MV-4-11 (cell line): ENCODE measurements at regions not wholly inside any gene's neighbourhood (a gene's known extent, or its start where the extent isn't known, plus 50 kb on each side); places are given as distances from the start of the nearest gene placed in this dataset.
A peak's percentile ranks its signal among the peaks of the same experiment; 100 is the strongest.
"Not testable (repeated sequence)": the region's sequence is repeated elsewhere in the genome, so short reads cannot be mapped to it uniquely, and the experiment has no call there.

Experiments
- DNase-seq: peaks from one replicate; lab custom pipeline; 2025; lab: John Stamatoyannopoulos, UW

DNA sequence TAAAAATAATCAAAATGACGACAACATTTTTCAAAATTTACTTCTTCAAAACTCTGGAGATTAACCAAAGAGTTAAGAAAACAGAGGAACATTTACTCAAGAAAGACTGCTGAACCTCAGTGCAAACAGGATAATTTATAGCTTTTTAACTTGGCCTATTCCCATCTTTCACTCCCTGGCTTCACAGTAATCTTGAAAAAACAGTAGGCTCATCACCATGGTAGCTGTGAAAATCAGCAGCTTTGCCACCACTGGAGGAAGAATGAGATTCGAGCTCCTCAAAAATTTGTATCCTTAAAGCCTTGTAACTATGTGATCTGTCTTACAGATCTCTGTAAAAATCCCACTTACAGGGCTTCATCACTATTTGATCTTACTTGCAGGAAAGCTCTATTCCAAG lies 447.7 kb upstream of the CTSO start:
- DNase-seq = no peak

GRCh38 chr4:156396534-156396933 lies 442.9 kb upstream of the CTSO start:
- no peak for DNase-seq

DNA sequence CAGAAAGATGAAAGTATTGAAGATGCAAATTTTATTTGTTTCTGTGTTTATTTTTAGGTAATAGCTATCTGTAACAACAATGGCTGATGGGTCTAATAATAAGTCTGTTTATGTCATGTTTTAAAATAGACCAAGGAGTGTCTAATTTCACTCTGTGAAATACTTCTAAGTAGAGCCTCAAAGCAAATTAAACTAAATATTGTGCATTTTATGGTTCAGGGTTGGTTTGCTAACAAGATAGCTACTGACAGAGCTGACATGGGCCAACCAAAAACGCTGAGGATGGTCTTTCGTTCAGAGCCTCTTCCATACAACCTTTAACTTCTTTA lies 437.6 kb upstream of the CTSO start:
- DNase-seq = no peak

- DNase-seq = peak; percentile 38
These were observed 437.1 kb upstream of the CTSO start for GRCh38 chr4:156390599-156391324.

DNA sequence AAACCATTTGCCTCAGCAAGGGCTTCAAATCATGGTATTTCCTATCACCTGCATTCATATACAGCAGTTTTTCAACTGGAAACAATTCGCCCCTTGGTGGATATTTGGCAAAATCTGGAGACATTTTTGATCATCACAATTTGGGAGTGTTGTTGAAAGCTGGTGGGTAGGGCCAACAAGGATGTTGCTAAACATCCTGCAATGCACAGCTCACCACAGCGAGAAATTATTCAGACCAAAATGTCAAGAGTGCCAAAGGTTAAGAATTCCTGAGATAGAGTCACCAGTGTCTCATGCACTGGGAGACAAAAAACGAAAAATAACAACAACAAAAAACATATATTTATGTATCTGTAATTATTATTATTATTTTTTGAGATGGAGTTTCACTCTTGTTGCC lies 435.2 kb upstream of the CTSO start:
- DNase-seq = no peak

- peak; percentile 25 for DNase-seq
These were observed 424.5 kb upstream of the CTSO start for GRCh38 chr4:156378033-156378665.

- peak; percentile 53 for DNase-seq
These were observed 423.5 kb upstream of the CTSO start for GRCh38 chr4:156377036-156377710.

DNA sequence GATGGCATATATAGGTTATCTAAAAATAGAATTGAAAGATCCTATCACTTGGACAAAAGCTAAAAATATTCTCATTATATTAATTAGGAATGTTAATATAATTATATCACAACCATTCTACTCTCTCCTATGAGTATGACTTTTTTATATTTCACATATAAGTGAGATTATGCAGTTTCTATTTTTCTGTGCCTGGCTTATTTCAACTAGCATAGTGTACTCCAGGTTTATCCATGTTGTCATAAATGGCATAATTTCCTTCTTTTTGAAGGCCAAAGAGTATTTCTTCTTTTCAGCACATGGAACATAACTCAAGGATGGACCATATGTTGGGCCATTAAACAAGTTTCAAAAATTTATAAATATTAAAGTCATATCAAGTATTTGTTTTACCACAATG lies 421.2 kb upstream of the CTSO start:
- DNase-seq = no peak

- DNase-seq = no peak
These were observed 420.4 kb upstream of the CTSO start for GRCh38 chr4:156374069-156374468.

DNA sequence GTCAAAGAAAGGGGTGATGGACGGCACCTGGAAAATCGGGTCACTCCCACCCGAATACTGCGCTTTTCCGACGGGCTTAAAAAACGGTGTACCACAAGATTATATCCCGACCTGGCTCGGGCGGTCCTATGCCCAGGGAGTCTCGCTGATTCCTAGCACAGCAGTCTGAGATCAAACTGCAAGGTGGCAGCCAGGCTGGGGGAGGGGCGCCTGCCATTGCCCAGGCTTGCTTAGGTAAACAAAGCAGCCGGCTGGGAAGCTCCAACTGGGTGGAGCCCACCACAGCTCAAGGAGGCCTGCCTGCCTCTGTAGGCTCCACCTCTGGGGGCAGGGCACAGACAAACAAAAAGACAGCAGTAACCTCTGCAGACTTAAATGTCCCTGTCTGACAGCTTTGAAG lies 413.8 kb upstream of the CTSO start:
- not testable (repeated sequence) for DNase-seq

DNA sequence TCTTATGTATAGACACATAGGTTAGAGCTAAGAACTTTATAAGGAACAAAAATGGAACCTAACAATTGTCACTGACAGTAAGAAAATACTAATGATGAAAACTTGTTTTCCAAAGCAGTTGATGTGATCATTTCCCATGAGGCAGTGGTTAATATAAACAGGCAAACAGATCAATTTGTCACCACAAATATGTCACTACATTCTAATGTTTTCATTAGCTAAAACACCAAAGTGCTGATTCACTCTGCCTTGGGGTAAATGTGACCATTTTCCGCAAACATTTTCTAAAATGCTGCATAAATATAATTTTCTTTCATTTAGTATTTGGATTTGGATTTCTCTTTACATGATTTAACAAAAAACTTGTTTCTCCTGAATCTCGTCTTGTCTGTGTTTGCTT lies 408.9 kb upstream of the CTSO start:
- DNase-seq = no peak

DNA sequence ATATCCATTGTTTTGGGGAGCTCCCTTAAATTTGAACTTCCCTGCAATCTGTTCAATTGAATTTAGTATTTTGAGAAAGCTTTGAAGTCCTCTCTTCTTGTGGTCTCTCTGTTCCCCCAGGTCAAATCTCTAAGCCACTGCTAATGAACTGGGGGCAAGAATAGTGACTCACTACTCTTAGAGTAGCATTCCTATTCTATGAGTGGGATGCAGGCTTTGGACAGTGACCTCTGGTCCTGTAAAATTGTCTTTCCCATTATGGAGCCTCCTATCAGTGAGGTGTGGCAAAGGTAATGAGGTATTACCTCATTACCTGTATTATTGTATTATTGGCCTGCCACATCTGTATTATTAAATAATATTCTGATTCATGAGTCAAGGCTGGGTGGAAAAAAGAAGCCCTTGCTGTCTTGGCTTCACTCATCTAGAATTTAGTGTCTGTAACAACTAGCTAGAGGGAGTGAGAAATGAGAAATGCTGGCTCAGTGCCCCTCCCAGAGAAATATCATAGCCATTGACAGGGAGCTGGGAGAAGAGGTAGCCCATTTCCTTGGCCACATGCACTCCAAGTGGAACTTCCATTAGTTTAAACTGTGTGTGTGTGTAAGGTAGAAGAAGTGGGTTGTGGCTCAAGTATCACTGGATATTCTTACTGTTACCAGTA lies 393.9 kb upstream of the CTSO start:
- DNase-seq = no peak

GRCh38 chr4:156346959-156347385 lies 393.3 kb upstream of the CTSO start:
- DNase-seq = no peak

- DNase-seq = no peak
These were observed 390.7 kb upstream of the CTSO start for GRCh38 chr4:156344397-156344796.

DNA sequence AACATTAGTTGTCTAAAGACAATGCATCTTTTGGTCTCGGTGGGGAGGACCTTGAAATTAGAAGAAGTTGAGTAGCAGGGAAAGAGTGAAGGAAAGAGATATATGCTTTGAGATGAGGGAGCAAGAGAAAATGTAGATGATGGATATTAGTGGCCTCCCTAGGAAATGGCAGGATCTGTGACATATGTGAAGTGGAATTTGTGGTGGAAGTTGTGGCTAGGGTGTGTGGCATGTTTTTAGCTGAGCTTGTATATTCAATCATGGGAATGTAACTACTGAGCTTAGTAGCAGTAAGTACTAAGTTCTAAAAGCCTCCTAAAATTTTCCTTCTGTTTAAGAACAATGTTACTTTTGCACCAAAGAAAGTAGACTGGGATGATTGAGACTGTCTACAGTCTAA lies 382.8 kb upstream of the CTSO start:
- DNase-seq = no peak

GRCh38 chr4:156335721-156336120 lies 382.1 kb upstream of the CTSO start:
- DNase-seq = no peak

GRCh38 chr4:156330436-156331031 lies 376.9 kb upstream of the CTSO start:
- peak; percentile 74 for DNase-seq

GRCh38 chr4:156329779-156330178 lies 376.1 kb upstream of the CTSO start:
- DNase-seq = peak; percentile 88

DNA sequence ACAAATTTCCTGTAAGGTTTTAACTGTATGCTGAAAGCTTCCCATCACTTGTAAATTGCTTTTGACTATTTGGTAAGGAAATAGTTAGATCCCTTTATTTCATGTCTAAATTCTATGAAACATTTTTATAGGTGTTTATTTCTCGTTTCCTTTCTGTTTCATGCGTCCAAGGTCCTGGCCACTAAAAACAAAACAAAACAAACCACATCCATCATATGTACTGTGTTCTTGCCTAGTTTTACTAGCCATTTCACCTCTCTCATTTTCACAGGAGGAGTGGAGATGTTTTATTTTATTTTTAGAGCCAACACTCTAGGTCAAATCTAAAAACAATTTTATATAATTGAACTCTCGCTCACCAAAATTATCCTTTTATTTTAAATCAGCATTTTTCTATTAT lies 375.2 kb upstream of the CTSO start:
- DNase-seq = no peak

GRCh38 chr4:156326246-156326645 lies 372.6 kb upstream of the CTSO start:
- DNase-seq = peak; percentile 19

DNA sequence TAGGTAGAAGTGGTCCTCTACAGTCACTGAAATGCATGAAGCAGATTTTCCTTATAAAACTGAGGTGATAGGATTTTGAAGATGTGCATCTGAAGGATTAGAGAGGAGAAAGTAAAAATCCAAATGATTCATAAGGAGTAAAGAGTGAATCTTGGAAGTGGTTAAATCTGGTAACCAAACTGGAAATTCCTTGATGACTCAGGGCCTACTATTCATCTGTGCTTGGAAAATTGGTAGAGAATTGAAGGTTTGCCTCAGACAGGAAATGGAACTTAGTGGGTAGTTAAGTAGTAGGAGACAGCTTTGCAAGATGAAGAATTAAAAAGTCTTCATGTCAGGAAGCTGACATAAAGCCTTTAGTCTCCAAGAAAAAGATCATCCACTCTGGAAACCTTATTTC lies 368.9 kb upstream of the CTSO start:
- no peak for DNase-seq

GRCh38 chr4:156321203-156321602 lies 367.5 kb upstream of the CTSO start:
- DNase-seq = no peak

- no peak for DNase-seq
These were observed 359.8 kb upstream of the CTSO start for GRCh38 chr4:156313497-156313896.
